ENCODE measurements at regions not wholly inside any gene's neighbourhood (a gene's known extent, or its start where the extent isn't known, plus 50 kb on each side); places are given as distances from the start of the nearest gene placed in this dataset.
"Not testable (repeated sequence)": the region's sequence is repeated elsewhere in the genome, so short reads cannot be mapped to it uniquely, and the experiment has no call there.

GRCh38 chr11:15826826-15827225 lies 529.5 kb downstream of the SOX6 start:
- DNase-seq: no peak

DNA sequence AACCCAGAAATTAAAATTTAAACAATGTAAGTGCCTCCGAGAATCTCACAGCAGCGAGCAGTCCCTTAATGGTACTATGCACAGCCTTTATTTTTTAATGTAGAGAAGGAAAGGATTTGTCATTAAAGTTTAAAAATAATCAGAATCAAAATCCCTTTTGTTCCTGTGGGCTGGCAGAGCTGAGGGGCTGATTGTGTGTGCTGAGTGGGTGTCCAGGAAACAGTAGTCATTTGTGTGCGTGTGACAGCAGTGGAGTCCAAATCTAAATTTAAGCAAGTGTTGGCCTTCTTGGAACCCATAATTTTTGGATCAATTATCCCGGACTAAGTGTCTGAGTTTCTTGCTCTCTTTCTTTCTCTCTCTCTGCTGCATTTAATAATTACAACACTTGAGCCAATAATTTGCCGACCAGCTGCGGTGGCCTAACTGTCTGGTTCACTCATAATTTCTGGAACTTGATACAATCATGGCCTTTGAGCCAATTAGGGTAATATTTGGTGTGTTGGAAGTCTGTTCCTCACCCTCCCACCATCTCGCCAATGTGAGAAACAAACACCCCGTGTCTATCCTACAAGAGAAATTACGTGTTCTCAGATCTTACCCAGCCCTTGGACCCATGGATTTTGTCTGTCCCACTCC lies 528.0 kb downstream of the SOX6 start:
- DNase-seq: no peak

GRCh38 chr11:15829312-15829711 lies 527.0 kb downstream of the SOX6 start:
- no peak for DNase-seq

- no peak for DNase-seq
These were observed 525.5 kb downstream of the SOX6 start for GRCh38 chr11:15830741-15831428.

GRCh38 chr11:15835788-15836411 lies 520.4 kb downstream of the SOX6 start:
- DNase-seq: no peak

GRCh38 chr11:15836795-15837194 lies 519.6 kb downstream of the SOX6 start:
- DNase-seq: no peak

DNA sequence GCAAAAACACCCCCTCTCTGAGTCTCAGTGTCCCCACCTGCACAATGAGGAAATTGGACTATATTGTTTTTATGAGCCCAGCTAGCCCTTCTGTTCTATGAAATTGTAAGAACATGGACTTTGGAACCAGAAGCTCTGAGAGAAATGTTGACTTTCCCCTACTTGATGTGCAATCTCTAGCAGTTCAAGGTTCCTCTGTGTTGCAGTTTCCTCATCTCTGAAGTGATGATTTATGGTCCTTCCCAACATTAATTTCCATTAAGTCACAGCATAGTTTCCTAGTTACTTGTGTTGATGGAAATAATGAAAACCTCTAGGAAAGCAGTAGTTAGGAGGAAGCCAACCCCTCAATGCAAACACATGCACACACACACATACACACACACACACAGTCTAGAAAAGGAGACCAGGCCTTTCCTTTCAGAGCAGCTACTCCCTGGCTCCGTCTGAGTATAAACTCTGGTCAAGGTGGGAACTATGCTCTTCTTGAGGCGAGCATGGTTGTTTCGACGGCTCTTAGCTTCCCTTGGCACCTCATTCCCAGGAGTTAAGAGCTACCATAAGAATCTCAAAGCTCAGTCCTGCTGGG lies 518.4 kb downstream of the SOX6 start:
- DNase-seq: no peak

- DNase-seq: no peak
These were observed 517.3 kb downstream of the SOX6 start for GRCh38 chr11:15839061-15839460.

GRCh38 chr11:15840966-15841365 lies 515.4 kb downstream of the SOX6 start:
- no peak for DNase-seq

- DNase-seq: no peak
These were observed 514.2 kb downstream of the SOX6 start for GRCh38 chr11:15841931-15842740.

DNA sequence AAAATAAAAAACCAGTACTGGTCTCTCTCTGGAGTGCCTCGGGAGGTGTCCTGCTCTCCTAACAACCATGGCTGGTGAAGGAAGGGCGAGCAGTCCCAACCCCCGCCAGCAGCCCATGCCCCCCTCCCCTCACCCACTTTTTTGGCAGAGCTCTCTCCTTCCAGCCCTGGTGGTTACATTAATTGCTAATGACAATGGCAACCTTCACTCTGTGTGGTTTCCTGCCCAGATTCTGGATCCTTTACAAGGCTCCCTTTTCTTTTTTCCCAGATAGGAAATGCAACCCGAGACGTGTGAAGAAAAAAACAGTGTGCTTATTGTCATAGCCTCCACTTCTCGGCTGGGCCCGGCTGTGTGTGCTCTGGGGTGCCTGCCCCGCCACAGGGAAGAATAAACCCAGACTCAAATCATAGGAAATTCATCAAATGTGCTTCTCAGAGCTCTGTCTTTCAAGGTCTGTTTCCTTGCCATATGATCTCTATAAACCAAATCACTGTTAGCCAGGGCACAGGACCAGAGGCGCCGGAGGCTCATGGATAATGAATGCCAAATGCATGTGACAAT lies 513.0 kb downstream of the SOX6 start:
- no peak for DNase-seq

- DNase-seq: no peak
These were observed 511.1 kb downstream of the SOX6 start for GRCh38 chr11:15845261-15845660.

DNA sequence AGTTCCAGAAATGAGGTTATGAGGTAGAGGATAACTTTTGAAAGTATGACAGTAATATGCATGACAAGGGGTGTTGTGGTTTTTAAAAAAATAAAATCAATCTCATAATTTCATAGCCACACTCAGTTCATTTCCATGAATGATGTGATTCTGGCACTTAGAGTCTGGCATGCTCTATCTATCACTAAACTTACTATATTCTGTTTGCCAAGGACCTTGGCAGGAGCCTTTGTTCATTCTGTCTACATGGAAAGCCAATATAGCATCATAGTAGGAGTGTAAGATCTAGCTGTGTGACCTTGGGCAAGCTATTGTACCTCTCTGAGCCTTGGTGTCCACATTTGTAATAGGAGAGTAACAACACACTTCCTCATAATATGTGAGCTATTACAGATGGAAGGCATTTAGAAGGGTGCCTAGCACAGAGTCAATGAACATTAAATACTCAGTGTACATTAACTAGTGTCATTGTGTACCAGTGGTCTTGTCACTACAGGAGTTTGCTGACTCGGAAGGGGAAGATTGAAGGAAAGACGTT lies 507.6 kb downstream of the SOX6 start:
- no peak for DNase-seq

DNA sequence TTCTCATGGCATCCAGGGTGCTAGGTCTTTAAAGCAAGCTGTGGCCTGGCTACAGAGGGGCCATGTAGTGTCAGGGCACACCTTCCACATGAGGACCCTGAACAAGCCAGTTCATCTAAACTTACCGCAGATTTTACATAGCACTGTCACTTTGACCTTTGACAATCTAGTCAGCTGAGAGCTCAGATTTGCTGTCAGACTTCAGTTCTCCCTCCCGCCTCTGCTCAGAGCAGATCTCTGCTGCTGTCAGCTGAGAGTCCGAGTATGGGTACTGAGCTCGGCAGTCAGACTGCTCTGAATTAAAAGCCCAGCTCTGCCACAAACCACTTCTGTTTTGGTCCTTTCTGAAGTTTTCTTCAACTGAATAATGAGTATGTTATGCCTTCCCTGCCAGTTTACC lies 507.1 kb downstream of the SOX6 start:
- no peak for DNase-seq

- DNase-seq: not testable (repeated sequence)
These were observed 506.0 kb downstream of the SOX6 start for GRCh38 chr11:15850335-15850734.

DNA sequence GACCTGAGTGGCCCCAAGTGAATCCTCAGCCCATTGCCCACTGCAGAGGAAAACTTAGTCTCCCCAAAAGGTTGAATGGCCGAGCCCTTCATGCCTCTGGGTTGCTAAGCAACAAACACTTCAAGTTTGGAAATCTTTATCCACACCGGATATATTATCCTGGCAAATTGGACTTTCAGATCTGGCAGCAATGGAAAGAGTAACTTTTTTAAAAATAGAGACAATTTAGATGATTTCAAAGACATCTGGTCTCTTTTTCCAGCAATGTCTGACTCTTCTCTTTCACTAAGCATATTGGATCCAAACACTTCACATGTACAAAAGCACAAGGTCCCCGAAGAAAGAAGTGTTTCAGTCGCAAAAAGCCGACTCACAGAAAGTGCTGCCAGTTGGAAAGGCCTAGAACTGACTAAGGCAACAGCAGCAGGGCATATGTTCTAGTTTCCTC lies 505.3 kb downstream of the SOX6 start:
- no peak for DNase-seq

GRCh38 chr11:15852179-15852578 lies 504.2 kb downstream of the SOX6 start:
- no peak for DNase-seq

- no peak for DNase-seq
These were observed 502.1 kb downstream of the SOX6 start for GRCh38 chr11:15854245-15854644.

DNA sequence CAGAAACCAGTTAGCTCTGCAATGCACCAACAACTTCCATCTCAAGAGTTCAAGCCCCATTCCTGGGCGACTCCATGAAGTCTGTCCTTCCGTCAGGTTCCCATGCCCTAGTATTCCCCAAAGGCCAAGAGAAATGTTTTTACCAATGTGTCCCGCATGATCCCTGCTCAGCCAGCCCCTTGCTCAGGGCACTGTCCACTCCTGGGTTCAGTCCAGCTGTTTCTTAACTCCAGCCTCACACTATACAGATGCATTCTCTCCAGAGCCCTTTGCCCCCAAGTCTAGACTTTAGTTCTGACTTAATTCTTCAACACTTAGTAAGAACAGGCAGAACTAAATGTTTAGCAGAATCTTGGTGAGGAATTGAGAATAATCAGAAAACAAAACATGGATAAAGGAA lies 497.5 kb downstream of the SOX6 start:
- no peak for DNase-seq

GRCh38 chr11:15859411-15859810 lies 496.9 kb downstream of the SOX6 start:
- no peak for DNase-seq

GRCh38 chr11:15861256-15861655 lies 495.1 kb downstream of the SOX6 start:
- no peak for DNase-seq

GRCh38 chr11:15863411-15863810 lies 492.9 kb downstream of the SOX6 start:
- no peak for DNase-seq

Data from CD4-positive, alpha-beta T cell treated with Interleukin-15 for 1 hour (primary cell).